ENCODE measurements at regions not wholly inside any gene's neighbourhood (a gene's known extent, or its start where the extent isn't known, plus 50 kb on each side); places are given as distances from the start of the nearest gene placed in this dataset.

DNA sequence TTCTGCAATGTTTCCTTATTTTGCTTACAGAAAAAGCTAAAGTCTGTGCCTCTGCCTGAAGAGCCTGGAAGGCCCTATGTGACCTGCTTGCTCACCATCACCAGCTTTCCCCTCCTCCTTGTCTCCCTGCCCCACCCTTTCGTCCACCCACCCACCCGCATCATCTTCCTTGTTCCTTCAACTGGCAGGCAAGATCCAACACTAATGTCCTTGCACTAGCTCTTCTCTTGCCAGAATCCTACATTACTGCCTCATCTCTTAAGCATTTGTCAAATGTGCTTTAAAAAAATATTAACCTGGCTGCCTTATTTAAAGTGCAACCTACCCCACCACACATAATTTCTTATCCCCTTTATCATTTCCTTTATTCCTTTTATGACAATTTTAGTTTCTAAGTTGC lies 165.1 kb upstream of the PPP3CA start:
- TF ChIP-seq, protein P1, sequence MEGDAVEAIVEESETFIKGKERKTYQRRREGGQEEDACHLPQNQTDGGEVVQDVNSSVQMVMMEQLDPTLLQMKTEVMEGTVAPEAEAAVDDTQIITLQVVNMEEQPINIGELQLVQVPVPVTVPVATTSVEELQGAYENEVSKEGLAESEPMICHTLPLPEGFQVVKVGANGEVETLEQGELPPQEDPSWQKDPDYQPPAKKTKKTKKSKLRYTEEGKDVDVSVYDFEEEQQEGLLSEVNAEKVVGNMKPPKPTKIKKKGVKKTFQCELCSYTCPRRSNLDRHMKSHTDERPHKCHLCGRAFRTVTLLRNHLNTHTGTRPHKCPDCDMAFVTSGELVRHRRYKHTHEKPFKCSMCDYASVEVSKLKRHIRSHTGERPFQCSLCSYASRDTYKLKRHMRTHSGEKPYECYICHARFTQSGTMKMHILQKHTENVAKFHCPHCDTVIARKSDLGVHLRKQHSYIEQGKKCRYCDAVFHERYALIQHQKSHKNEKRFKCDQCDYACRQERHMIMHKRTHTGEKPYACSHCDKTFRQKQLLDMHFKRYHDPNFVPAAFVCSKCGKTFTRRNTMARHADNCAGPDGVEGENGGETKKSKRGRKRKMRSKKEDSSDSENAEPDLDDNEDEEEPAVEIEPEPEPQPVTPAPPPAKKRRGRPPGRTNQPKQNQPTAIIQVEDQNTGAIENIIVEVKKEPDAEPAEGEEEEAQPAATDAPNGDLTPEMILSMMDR (IDR thresholded peaks at IDR 0.05) = no peak
- no peak for TF ChIP-seq POLR2A (IDR thresholded peaks at IDR 0.05)

Data from adrenal gland (tissue), 5 donors.